ENCODE measurements at regions not wholly inside any gene's neighbourhood (a gene's known extent, or its start where the extent isn't known, plus 50 kb on each side); places are given as distances from the start of the nearest gene placed in this dataset.
"Not testable (repeated sequence)": the region's sequence is repeated elsewhere in the genome, so short reads cannot be mapped to it uniquely, and the experiment has no call there.

- DNase-seq (ENCODE audit: low read depth in 2 of 2), result not testable (repeated sequence)
Observed at GRCh38 chr22:25456300-25457043, 108.0 kb upstream of the GRK3 start.

- not testable (repeated sequence) for DNase-seq (ENCODE audit: low read depth in 2 of 2)
Observed at GRCh38 chr22:25458631-25459030, 105.8 kb upstream of the GRK3 start.

GRCh38 chr22:25460682-25461081, 103.8 kb upstream of the GRK3 start:
- not testable (repeated sequence) for DNase-seq (ENCODE audit: low read depth in 2 of 2)

GRCh38 chr22:25461301-25461700, 103.2 kb upstream of the GRK3 start:
- no peak for DNase-seq (ENCODE audit: low read depth in 2 of 2)

GRCh38 chr22:25462474-25463346, 101.8 kb upstream of the GRK3 start:
- DNase-seq (ENCODE audit: low read depth in 2 of 2), result peak; percentile 25 to 31

GRCh38 chr22:25463347-25463628, 101.2 kb upstream of the GRK3 start:
- DNase-seq (ENCODE audit: low read depth in 2 of 2), result not testable (repeated sequence)

GRCh38 chr22:25464326-25464725, 100.1 kb upstream of the GRK3 start:
- DNase-seq (ENCODE audit: low read depth in 2 of 2), result not testable (repeated sequence)

GRCh38 chr22:25465949-25466348, 98.5 kb upstream of the GRK3 start:
- no peak for DNase-seq (ENCODE audit: low read depth in 2 of 2)

GRCh38 chr22:25472382-25472781, 92.1 kb upstream of the GRK3 start:
- no peak for DNase-seq (ENCODE audit: low read depth in 2 of 2)

- no peak for DNase-seq (ENCODE audit: low read depth in 2 of 2)
Observed at GRCh38 chr22:25475257-25476022, 89.0 kb upstream of the GRK3 start.

- DNase-seq (ENCODE audit: low read depth in 2 of 2), result no peak
Observed at GRCh38 chr22:25477358-25477757, 87.1 kb upstream of the GRK3 start.

- no peak for DNase-seq (ENCODE audit: low read depth in 2 of 2)
Observed at GRCh38 chr22:25478111-25478510, 86.4 kb upstream of the GRK3 start.

- DNase-seq (ENCODE audit: low read depth in 2 of 2), result no peak
Observed at GRCh38 chr22:25478528-25478927, 85.9 kb upstream of the GRK3 start.

GRCh38 chr22:25480868-25481267, 83.6 kb upstream of the GRK3 start:
- DNase-seq (ENCODE audit: low read depth in 2 of 2), result not testable (repeated sequence)

- no peak for DNase-seq (ENCODE audit: low read depth in 2 of 2)
Observed at GRCh38 chr22:25482091-25482760, 82.2 kb upstream of the GRK3 start.

- DNase-seq (ENCODE audit: low read depth in 2 of 2), result no peak
Observed at GRCh38 chr22:25482868-25483639, 81.4 kb upstream of the GRK3 start.

GRCh38 chr22:25483931-25484330, 80.5 kb upstream of the GRK3 start:
- no peak for DNase-seq (ENCODE audit: low read depth in 2 of 2)

GRCh38 chr22:25484521-25485315, 79.8 kb upstream of the GRK3 start:
- no peak for DNase-seq (ENCODE audit: low read depth in 2 of 2)

- no peak for DNase-seq (ENCODE audit: low read depth in 2 of 2)
Observed at GRCh38 chr22:25485626-25486545, 78.6 kb upstream of the GRK3 start.

Measured in fibroblast of skin of left biceps (primary cell).